ENCODE measurements at regions not wholly inside any gene's neighbourhood (a gene's known extent, or its start where the extent isn't known, plus 50 kb on each side); places are given as distances from the start of the nearest gene placed in this dataset.

DNA sequence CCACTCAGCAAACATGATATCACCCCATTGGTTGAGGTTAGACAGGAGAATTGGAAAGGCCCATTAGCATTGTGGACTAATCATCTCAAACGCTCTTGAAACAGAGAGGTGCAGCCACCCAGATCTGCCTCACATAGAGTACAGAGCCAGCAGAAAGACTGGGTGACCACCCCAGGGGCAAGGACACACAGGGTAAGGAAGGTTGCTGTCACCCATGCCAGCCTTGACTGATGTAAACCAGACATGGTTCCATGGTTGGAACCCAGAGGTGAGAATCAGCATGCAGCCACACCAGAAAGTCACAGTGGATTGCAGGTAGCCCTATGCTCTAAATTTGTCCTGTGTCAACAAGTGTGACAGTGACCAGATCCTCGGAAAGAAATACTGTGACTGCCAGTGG, 1268.8 kb downstream of the EFNB2 start:
- TF ChIP-seq NFIC (IDR thresholded peaks at IDR 0.05) (no peak), EP300 (IDR thresholded peaks at IDR 0.05; ENCODE audit: borderline replicate concordance) (no peak), FOXM1 (IDR thresholded peaks at IDR 0.05; ENCODE audit: borderline replicate concordance, low read depth) (no peak), EGR1 (IDR thresholded peaks at IDR 0.05) (no peak), YY1 (IDR thresholded peaks at IDR 0.05; ENCODE audit: low read depth) (no peak), TAF1 (IDR thresholded peaks at IDR 0.05; ENCODE audit: low read depth) (no peak), TCF12 (IDR thresholded peaks at IDR 0.05; ENCODE audit: low read depth) (no peak), CREB1 (IDR thresholded peaks at IDR 0.05; ENCODE audit: low read depth) (no peak), ZBTB7A (IDR thresholded peaks at IDR 0.05; ENCODE audit: low read depth) (no peak), RAD21 (IDR thresholded peaks at IDR 0.05; ENCODE audit: low read depth) (no peak), CEBPB (IDR thresholded peaks at IDR 0.05) (no peak), TEAD4 (IDR thresholded peaks at IDR 0.05) (no peak)
- TF ChIP-seq, protein P1, sequence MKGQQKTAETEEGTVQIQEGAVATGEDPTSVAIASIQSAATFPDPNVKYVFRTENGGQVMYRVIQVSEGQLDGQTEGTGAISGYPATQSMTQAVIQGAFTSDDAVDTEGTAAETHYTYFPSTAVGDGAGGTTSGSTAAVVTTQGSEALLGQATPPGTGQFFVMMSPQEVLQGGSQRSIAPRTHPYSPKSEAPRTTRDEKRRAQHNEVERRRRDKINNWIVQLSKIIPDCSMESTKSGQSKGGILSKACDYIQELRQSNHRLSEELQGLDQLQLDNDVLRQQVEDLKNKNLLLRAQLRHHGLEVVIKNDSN (IDR thresholded peaks at IDR 0.05) = no peak
- TF ChIP-seq, protein P2, sequence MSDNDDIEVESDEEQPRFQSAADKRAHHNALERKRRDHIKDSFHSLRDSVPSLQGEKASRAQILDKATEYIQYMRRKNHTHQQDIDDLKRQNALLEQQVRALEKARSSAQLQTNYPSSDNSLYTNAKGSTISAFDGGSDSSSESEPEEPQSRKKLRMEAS (IDR thresholded peaks at IDR 0.05) = no peak
- TF ChIP-seq, protein P3, sequence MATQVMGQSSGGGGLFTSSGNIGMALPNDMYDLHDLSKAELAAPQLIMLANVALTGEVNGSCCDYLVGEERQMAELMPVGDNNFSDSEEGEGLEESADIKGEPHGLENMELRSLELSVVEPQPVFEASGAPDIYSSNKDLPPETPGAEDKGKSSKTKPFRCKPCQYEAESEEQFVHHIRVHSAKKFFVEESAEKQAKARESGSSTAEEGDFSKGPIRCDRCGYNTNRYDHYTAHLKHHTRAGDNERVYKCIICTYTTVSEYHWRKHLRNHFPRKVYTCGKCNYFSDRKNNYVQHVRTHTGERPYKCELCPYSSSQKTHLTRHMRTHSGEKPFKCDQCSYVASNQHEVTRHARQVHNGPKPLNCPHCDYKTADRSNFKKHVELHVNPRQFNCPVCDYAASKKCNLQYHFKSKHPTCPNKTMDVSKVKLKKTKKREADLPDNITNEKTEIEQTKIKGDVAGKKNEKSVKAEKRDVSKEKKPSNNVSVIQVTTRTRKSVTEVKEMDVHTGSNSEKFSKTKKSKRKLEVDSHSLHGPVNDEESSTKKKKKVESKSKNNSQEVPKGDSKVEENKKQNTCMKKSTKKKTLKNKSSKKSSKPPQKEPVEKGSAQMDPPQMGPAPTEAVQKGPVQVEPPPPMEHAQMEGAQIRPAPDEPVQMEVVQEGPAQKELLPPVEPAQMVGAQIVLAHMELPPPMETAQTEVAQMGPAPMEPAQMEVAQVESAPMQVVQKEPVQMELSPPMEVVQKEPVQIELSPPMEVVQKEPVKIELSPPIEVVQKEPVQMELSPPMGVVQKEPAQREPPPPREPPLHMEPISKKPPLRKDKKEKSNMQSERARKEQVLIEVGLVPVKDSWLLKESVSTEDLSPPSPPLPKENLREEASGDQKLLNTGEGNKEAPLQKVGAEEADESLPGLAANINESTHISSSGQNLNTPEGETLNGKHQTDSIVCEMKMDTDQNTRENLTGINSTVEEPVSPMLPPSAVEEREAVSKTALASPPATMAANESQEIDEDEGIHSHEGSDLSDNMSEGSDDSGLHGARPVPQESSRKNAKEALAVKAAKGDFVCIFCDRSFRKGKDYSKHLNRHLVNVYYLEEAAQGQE (IDR thresholded peaks at IDR 0.05; ENCODE audit: low read depth) = no peak

DNA sequence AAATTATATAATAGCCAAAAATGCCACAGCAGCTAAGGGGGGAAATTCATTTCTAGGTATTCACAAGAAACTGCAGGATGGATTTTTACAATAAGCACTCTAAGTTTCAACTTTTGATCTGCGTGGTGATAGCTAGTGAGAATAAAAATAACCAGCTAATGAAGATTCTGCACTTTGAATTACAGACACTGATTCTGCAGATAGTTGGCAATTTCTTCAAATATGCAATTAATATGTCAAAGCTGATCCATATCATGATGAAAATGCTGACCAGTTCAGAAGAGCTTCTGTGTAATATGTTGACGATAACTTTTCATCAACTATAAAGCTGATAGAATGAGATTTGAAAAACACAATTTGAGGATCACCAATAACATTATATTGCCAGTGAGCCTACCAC, 1272.9 kb downstream of the EFNB2 start:
- TF ChIP-seq CREB1 (IDR thresholded peaks at IDR 0.05; ENCODE audit: low read depth) (no peak), FOXM1 (IDR thresholded peaks at IDR 0.05; ENCODE audit: borderline replicate concordance, low read depth) (no peak), NFIC (IDR thresholded peaks at IDR 0.05) (no peak), YY1 (IDR thresholded peaks at IDR 0.05; ENCODE audit: low read depth) (no peak), TEAD4 (IDR thresholded peaks at IDR 0.05) (no peak), TCF12 (IDR thresholded peaks at IDR 0.05; ENCODE audit: low read depth) (no peak), CEBPB (IDR thresholded peaks at IDR 0.05) (no peak), RAD21 (IDR thresholded peaks at IDR 0.05; ENCODE audit: low read depth) (no peak), EGR1 (IDR thresholded peaks at IDR 0.05) (no peak)
- TF ChIP-seq, protein P1 (IDR thresholded peaks at IDR 0.05) = no peak
- TF ChIP-seq, protein P3 (IDR thresholded peaks at IDR 0.05; ENCODE audit: low read depth) = no peak

DNA sequence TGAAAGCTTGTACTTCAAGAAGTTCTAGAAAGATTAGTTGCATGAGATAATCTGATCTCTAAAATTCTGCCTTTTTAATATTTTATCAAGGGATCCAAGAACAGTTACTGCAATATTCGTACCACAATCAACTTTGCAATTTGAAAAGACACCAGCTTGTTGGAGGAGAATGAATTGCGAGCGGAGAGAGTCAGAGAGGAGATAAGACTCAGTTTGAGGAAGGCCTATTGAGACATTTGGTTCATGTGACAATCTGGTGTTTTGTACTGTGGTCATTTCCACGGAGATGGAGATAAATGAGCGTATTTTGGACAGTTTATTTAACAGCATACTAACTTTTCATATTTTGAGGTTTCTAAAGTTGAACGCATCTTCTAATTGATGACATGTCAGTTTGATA, 1276.0 kb downstream of the EFNB2 start:
- TF ChIP-seq TEAD4 (IDR thresholded peaks at IDR 0.05) (no peak), CREB1 (IDR thresholded peaks at IDR 0.05; ENCODE audit: low read depth) (no peak), FOXM1 (IDR thresholded peaks at IDR 0.05; ENCODE audit: borderline replicate concordance, low read depth) (no peak), TCF12 (IDR thresholded peaks at IDR 0.05; ENCODE audit: low read depth) (no peak), EGR1 (IDR thresholded peaks at IDR 0.05) (no peak)

DNA sequence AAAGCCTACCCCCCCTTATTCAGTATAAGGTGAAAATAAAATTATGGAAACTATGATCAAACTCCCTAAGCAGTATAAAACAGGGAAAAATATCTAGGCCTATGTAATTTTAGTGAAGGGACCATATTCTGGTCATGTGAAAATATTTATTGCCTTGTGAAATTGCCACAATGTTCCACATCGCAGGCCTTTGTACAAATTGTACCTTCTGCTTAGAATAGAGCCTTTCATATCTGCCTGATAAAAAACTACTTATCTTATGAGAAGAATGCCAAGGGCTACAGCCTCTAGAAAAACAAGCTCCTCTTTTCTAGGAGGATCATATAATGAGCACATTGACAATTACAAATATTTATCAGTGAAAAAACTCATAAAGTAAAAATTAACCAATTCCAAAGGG, 1280.0 kb downstream of the EFNB2 start:
- no peak for TF ChIP-seq ZBTB7A (IDR thresholded peaks at IDR 0.05; ENCODE audit: low read depth)
- no peak for TF ChIP-seq CEBPB (IDR thresholded peaks at IDR 0.05)
- TF ChIP-seq, protein P3 (IDR thresholded peaks at IDR 0.05; ENCODE audit: low read depth) = no peak
- no peak for TF ChIP-seq RAD21 (IDR thresholded peaks at IDR 0.05; ENCODE audit: low read depth)
- no peak for TF ChIP-seq EGR1 (IDR thresholded peaks at IDR 0.05)
- TF ChIP-seq TCF12 (IDR thresholded peaks at IDR 0.05; ENCODE audit: low read depth) = no peak
- TF ChIP-seq NFIC (IDR thresholded peaks at IDR 0.05) = no peak
- TF ChIP-seq CREB1 (IDR thresholded peaks at IDR 0.05; ENCODE audit: low read depth) = no peak
- TF ChIP-seq, protein P1 (IDR thresholded peaks at IDR 0.05) = no peak

DNA sequence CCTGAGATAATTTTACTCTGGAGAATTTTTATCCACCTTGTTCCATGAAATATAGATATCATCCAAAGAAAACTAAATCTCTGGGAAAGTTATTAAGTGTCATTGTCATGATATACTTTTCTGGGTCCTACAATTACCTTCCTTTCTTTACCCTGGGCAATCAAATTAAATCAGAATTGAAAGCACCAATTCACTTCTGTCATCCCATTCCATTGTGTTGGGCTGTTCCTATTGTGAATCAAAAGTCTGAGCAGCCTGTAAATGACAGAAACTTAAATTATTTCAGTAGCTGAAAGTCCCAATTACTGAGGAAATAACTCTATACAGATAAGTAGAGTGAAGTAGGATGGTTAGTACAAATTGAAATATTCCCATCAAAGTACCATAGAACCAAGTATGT, 1284.2 kb downstream of the EFNB2 start:
- TF ChIP-seq, protein P3 (IDR thresholded peaks at IDR 0.05; ENCODE audit: low read depth) = no peak
- TF ChIP-seq YY1 (IDR thresholded peaks at IDR 0.05; ENCODE audit: low read depth) = no peak
- TF ChIP-seq EGR1 (IDR thresholded peaks at IDR 0.05) = no peak
- TF ChIP-seq ZBTB7A (IDR thresholded peaks at IDR 0.05; ENCODE audit: low read depth) = no peak
- TF ChIP-seq TEAD4 (IDR thresholded peaks at IDR 0.05) = no peak
- TF ChIP-seq EP300 (IDR thresholded peaks at IDR 0.05; ENCODE audit: borderline replicate concordance) = no peak
- TF ChIP-seq CEBPB (IDR thresholded peaks at IDR 0.05) = no peak
- TF ChIP-seq, protein P1 (IDR thresholded peaks at IDR 0.05) = no peak
- no peak for TF ChIP-seq TCF12 (IDR thresholded peaks at IDR 0.05; ENCODE audit: low read depth)
- no peak for TF ChIP-seq CREB1 (IDR thresholded peaks at IDR 0.05; ENCODE audit: low read depth)
- TF ChIP-seq FOXM1 (IDR thresholded peaks at IDR 0.05; ENCODE audit: borderline replicate concordance, low read depth) = no peak
- TF ChIP-seq NFIC (IDR thresholded peaks at IDR 0.05) = no peak
- no peak for TF ChIP-seq TAF1 (IDR thresholded peaks at IDR 0.05; ENCODE audit: low read depth)
- no peak for TF ChIP-seq RAD21 (IDR thresholded peaks at IDR 0.05; ENCODE audit: low read depth)
- TF ChIP-seq, protein P2 (IDR thresholded peaks at IDR 0.05) = no peak
